ENCODE measurements at regions not wholly inside any gene's neighbourhood (a gene's known extent, or its start where the extent isn't known, plus 50 kb on each side); places are given as distances from the start of the nearest gene placed in this dataset.

GRCh38 chr20:51221103-51221502 is 198.2 kb upstream of the KCNG1 start:
- Histone ChIP-seq H3K4me2 (ENCODE audit: control insufficient read depth, extremely low read depth, insufficient read depth, low read depth, low read length) (no peak overlapping the region), H3K9me3 (ENCODE audit: control insufficient read depth, low read depth, low read length) (no peaks in the 10 kb centered on the region), H3K4me3 (ENCODE audit: control insufficient read depth in 2 of 3, extremely low read depth in 1 of 3, insufficient read depth in 2 of 3, low read depth in 1 of 3, low read length in 3 of 3) (no peak overlapping the region), H3K4me1 (ENCODE audit: control insufficient read depth, extremely low read depth, insufficient read depth, low read length) (peaks cover 8% of the 10 kb centered on the region), H4K20me1 (ENCODE audit: control insufficient read depth, extremely low read depth, insufficient read depth, low read length) (no peaks in the 10 kb centered on the region), H3K27ac (ENCODE audit: control insufficient read depth, insufficient read depth, low read length) (no peak overlapping the region), H3K79me2 (ENCODE audit: control insufficient read depth, insufficient read depth, low read length) (no peaks in the 10 kb centered on the region), H3K36me3 (ENCODE audit: control insufficient read depth in 2 of 2, extremely low read depth in 1 of 2, insufficient read depth in 2 of 2, low read length in 2 of 2) (no peaks in the 10 kb centered on the region), H3K9ac (ENCODE audit: control insufficient read depth, extremely low read depth, insufficient read depth, low read length) (no peak overlapping the region), H2AFZ (ENCODE audit: control insufficient read depth, low read length) (no peak overlapping the region), H3K9me1 (ENCODE audit: control insufficient read depth, extremely low read depth, insufficient read depth, low read length) (no peaks in the 10 kb centered on the region), H3K27me3 (ENCODE audit: control insufficient read depth, extremely low read depth, insufficient read depth, low read length) (no peaks in the 10 kb centered on the region)
- dilution Hi-C loops (cut with MboI; ENCODE audit: extremely low pct_ligation_motif_present, low sequenced_read_pairs), result no loop called here
- no peak for FAIRE-seq
- no peak for TF ChIP-seq CTCF (optimal IDR thresholded peaks at IDR 0.05 in 1 of 3, IDR thresholded peaks at IDR 0.05 in 1 of 3, conservative IDR thresholded peaks at IDR 0.05 in 1 of 3; ENCODE audit: extremely low read depth in 1 of 3, insufficient read depth in 2 of 3, low read length in 3 of 3)
- no peak for TF ChIP-seq EZH2 (IDR thresholded peaks at IDR 0.05; ENCODE audit: low read length)
- no peak for DNase-seq (ENCODE audit: low read depth, low spot score)

GRCh38 chr20:51220293-51220706 is 197.4 kb upstream of the KCNG1 start:
- no peaks in the 10 kb centered on the region for H3K9me1 ChIP-seq (ENCODE audit: control insufficient read depth, extremely low read depth, insufficient read depth, low read length)
- FAIRE-seq, result no peak
- peaks cover 8% of the 10 kb centered on the region for H3K4me1 ChIP-seq (ENCODE audit: control insufficient read depth, extremely low read depth, insufficient read depth, low read length)
- H3K9ac ChIP-seq (ENCODE audit: control insufficient read depth, extremely low read depth, insufficient read depth, low read length), result no peak overlapping the region
- no peak overlapping the region for H2AFZ ChIP-seq (ENCODE audit: control insufficient read depth, low read length)
- H3K27ac ChIP-seq (ENCODE audit: control insufficient read depth, insufficient read depth, low read length), result no peak overlapping the region
- no peaks in the 10 kb centered on the region for H3K36me3 ChIP-seq (ENCODE audit: control insufficient read depth in 2 of 2, extremely low read depth in 1 of 2, insufficient read depth in 2 of 2, low read length in 2 of 2)
- no peak overlapping the region for H3K4me2 ChIP-seq (ENCODE audit: control insufficient read depth, extremely low read depth, insufficient read depth, low read depth, low read length)
- no peak for TF ChIP-seq EZH2 (IDR thresholded peaks at IDR 0.05; ENCODE audit: low read length)
- TF ChIP-seq CTCF (optimal IDR thresholded peaks at IDR 0.05 in 1 of 3, IDR thresholded peaks at IDR 0.05 in 1 of 3, conservative IDR thresholded peaks at IDR 0.05 in 1 of 3; ENCODE audit: extremely low read depth in 1 of 3, insufficient read depth in 2 of 3, low read length in 3 of 3), result peak; percentile 82 to 97 (median 94)
- no peaks in the 10 kb centered on the region for H3K79me2 ChIP-seq (ENCODE audit: control insufficient read depth, insufficient read depth, low read length)
- dilution Hi-C loops (cut with MboI; ENCODE audit: extremely low pct_ligation_motif_present, low sequenced_read_pairs), result no loop called here
- H3K4me3 ChIP-seq (ENCODE audit: control insufficient read depth in 2 of 3, extremely low read depth in 1 of 3, insufficient read depth in 2 of 3, low read depth in 1 of 3, low read length in 3 of 3), result no peak overlapping the region
- H3K27me3 ChIP-seq (ENCODE audit: control insufficient read depth, extremely low read depth, insufficient read depth, low read length), result no peaks in the 10 kb centered on the region
- no peaks in the 10 kb centered on the region for H4K20me1 ChIP-seq (ENCODE audit: control insufficient read depth, extremely low read depth, insufficient read depth, low read length)
- no peaks in the 10 kb centered on the region for H3K9me3 ChIP-seq (ENCODE audit: control insufficient read depth, low read depth, low read length)
- no peak for DNase-seq (ENCODE audit: low read depth, low spot score)
